ENCODE measurements at regions not wholly inside any gene's neighbourhood (a gene's known extent, or its start where the extent isn't known, plus 50 kb on each side); places are given as distances from the start of the nearest gene placed in this dataset.

DNA sequence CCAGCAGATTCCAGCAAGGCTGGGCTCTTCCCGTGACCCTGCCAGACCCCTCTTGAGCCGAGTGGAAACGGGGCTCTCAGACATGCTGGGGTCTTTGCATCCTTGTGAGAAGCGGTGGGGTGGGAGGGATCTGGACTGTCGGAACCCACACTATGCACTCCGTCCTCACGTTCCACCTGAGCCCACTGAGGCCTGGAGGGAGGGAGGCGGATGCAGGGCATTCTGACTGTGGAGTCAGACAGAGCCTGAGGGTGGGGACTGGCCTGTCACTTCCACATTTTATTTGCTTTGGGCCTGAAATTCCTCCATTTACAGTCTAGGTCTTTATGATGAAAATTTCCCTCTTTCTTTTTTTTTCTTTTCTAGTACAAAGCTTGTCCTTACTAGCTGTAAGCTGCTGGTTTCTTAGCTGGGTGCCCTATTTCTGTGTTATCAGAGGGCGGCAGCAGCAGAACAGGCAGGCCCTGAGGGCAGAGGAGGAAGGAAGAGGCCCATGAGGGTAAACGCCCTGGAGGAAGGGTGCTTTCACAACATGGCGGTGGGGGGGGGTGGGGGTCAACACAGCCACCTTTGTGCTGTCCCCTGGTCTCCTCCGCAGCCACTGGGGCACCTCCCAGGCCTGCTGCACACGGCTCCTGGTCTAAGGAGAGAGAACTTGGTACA, 373.5 kb upstream of the MYT1L start:
- DNase-seq: no peak

DNA sequence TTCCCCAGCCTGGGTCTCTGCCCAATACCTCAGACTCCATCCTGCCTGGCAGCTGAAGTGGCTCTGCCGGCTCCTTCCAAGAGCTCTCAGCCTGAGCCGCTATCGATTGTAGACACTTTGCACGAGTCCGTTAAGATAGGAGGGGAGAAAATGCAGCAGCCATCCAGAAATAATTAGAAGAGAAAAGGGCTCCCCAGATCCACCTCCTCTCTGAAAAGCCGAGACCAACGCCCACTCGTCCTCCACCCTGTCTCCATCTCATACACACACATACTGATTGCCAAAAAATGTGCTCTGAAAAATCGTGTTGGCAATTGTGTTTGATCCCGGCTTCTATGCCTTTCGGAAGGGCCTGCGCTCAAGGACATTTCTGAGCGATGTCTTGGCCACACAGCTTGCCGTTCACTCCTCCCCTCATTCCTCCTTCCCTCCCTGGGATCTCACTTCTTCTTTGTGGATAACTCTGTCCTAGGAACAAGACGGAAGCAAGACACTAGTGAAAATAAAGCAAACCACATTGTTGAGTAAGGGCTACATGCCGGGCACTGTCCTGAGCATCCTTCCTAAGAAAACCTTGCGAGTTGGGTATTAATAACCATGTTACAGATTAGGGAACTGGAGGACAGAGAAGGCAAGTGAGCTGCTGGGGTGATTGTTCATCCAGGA, 372.8 kb upstream of the MYT1L start:
- no peak for DNase-seq

DNA sequence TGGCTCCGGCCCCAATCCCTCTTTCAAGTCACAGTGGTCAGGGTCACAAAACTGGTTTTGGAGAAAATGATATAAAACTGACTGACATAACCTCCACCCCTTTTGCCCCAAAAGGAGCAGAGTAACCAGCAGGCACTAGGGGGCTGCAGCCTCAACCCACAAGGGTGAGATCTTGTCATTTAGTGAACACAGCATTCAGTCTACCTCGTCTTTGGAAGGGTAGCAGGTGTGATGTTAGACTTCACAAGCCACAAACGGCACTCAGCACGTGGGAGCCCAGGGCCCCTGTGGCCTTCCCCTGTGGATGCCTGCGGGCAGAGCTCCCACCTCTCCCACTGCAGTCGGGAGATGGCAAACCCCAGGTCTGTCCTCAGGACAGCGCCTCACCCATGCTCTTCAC, 372.1 kb upstream of the MYT1L start:
- DNase-seq: no peak

DNA sequence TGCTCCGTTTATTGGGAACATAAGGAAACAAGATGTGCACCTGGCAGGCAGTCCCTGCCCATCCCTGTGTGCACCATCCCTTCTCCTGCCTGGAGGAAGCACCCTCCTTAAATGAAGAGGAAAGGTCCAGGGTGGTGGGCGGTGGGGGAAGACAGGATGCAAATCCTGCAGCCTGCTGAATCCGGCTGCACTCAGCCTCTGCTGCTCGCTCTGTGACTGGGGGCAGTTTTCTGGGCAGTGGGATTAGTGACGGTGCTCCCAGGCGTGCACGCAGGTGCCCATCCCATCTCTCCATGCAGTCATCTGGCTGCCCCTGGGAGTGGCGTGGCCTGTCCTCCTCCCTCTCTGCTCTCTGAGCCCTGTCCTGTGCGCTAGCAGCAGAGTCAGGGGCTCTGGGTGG, 371.3 kb upstream of the MYT1L start:
- no peak for DNase-seq

DNA sequence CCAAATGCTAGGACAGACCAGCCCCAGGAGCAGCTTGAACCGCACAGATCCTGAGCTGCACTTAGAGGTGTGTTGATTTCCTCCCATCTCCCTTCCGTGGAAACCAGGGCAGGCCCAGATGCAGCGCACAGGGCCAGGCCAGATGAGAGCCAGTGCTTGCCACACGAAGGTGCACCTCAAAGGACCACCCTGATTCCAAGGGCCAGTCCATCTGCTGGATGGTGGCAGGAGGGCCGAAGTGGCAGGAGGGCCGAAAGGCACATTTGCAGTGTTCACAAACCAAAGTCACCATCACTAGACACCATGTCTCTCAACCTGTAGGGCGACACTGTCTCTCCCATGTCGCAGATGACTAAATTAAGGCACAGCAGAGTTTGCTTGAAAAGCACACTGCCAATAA, 370.7 kb upstream of the MYT1L start:
- DNase-seq: no peak

DNA sequence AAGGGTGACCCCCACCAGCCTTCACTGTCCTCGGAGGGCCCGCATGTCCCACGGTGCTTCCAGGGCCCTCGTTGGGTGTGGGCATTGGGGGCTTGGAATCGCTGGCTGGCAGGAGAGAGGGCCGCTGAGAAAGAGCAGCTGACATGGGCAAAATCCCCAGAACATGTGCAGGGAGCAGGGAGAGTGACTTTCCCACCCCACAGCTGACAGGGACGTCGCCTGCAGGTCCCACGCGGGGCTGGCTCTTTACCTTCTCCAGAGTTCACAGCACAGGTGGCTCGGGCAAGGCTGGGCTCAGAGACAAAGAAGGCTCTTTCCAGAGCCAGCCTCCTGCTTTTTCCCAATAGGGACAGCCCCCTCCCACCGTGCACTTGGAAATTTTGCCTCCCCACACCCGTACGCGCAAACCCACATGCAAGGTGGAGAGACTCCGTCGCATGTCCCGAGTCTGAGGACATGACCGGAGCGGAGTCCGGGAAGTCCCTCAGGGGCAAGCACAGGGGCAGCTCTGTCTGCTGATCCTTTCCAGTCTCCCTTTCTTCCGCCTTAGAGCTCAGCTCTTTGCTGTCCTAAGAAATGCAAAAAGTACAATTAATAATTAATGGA, 370.2 kb upstream of the MYT1L start:
- DNase-seq: no peak

DNA sequence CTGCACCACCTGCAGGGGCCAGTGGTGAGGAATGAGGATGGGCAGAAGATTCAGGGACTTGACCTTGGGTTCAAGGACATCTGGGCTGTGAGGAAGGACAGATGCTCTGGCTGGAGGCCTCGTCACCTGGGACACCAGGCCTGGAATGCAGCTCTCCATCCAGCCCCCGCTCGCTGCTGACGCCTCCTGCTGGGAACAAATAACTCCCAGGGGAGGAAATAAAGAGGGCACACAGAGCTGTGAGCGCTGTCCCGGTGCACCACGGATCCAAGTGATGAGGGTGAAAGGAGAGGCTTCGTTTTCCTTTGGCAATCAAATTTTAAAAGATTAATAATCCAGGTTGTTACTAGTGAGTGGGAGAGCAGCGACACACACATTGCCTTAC, 368.0 kb upstream of the MYT1L start:
- no peak for DNase-seq

DNA sequence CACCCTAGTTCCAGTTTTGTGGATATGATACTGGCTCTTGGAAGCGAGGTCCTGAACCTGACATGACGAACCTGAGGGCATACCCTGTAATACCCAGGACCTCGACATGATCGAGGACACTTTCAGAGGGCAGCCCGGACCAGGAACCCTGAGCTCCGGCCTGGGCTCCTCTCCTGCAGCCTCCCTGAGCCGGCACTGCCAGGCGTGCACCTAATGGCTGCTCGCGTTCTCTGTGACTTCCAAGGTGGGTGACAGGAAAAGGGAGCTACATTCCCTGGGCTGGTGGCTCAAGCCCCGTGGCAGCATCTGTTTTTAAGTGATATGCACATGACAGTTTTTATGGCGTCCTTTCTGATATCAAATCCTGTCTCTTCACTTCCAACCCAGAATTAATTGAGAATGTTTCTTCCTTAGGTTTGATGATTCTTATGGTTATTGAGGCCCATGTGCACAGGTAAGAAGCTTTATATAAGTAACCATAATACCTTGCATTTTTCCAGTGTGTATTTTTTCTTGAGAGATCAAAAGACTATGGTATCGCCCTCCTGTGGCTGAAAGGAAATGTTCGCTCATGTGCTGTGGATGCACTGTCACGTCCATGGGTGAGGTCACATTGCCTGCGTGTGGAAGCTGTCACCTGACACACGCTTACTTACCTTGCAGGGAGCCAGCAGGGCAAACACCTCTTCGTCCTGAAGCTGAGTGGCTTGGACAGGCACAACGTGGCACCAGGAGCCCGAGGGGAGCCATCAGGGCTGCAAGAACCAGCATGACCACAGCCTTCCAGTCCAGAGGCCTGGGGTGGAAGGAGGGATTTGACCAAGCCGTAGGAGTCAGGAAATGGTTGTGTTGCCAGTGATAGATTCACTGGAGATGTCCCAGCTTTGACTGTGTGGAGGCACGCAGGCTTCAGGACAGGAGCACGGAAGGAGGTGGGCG, 367.4 kb upstream of the MYT1L start:
- DNase-seq: no peak

DNA sequence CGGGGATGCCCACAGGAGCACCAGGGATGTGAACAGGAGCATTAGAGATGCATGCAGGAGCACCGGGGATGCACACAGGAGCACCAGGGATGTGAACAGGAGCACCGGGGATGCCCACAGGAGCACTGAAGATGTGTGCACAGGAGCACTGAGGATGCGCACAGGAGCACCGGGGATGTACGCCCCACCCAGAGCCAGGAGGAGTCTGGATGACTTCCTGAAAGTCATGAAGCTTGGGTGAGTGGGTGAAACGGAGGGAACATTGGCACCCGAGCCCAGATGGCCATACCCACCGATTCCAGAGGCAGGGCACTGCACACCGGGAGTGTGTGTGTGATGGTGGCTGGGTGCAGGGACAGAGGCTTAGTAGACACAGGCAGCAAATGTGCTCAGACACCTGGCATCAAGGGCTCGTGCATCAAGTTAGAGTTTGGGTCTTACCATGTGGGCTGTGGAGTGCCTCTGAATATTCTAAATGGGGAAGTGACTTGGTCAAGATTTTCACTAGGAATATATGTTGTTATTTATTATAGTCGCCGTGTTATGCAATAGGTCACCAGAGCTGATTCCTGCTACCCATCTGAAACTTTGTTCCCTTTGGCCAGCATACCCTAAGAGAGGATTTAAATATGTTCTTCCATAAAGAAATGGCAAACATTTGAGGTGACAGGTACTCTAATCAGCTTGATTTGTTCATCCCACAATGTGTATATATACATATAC, 365.8 kb upstream of the MYT1L start:
- no peak for DNase-seq

DNA sequence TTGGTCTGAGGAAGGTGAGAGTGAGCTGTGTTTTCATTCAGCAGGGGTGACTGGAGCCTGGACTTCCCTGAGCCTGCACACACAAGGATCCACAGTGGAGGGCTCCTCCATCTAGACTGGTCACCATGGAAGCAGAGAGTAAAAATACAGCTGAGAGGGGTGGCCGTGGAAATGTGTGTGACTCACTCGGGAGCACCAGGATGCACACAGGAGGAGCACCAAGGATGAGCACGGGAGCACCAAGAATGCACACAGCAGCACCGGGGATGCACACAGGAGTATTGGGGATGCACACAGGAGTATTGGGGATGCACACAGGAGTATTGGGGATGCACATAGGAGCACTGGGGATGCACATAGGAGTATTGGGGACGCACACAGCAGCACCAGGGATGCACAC, 365.2 kb upstream of the MYT1L start:
- no peak for DNase-seq

DNA sequence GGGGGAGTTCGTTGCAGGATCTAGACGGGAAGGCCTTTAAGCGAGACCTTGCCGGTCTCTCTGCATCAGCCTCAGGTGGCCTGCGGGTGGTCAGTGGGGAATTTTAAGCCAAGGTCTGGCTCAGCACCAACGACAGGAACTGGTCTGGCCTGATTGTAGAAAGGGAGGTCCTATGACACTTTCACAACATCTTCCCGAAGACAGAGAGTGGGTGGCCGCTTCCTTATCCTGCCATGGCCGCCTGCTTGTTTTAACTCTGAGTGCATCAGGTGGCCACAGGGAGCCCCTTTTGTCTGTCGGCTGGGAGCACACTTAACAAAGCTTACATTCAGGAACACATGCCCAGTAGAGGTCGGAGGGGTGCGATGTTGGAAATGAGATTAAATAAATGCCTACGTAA, 363.7 kb upstream of the MYT1L start:
- no peak for DNase-seq

DNA sequence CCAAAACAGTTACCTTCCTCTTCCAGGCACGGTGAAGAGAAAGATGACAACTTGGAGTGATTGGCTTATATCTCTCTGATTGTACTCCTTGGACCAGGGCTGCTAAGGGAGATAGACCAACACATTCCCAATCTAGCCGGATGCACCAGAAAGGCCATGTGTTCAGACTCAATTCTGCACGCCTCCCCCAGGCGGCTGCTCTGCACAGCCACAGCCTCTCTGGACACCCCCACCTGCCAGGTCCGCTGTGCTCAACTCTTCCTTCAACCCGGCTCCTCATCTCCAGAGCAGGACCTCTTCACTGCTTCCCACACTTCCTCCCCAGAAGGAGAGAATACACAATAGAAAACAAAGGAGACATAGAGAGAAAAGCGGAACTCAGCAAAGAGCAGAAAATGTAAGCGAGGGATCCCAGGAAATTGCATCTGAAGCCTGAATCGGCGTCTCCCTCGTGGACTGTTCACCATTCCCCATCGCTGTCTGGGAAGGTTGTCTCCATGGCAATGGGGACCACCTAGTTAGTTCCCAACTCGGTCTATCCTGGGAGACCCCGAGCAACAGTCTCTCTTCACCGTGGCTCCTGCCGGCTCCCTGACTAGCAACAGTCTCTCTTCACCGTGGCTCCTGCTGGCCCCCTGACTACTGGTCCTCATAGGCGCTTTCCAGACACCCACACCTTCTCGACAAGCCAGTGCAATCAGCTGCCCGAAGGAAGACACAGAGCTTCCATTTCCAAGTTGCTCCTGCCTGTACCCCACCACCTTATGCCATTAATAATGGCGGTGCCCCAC, 361.7 kb upstream of the MYT1L start:
- no peak for DNase-seq

DNA sequence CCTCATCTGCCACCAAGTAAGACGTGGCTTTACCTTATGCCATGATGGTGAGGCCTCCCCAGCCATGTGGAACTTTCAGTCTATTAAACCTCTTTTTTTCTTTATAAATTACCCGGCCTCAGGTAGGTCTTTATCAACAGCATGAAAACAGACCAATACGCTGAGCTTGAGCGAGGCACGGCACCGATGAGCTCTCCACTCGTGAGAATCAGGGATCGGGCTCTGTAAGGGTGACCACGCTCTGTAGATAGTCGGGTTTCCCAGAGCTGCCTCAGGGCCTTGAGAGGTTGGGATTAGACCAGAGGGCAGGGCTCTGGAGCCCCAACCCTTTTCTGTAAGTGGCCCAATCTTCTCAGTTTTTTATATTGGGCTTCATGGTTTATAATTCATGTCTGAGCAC, 360.3 kb upstream of the MYT1L start:
- DNase-seq: no peak

DNA sequence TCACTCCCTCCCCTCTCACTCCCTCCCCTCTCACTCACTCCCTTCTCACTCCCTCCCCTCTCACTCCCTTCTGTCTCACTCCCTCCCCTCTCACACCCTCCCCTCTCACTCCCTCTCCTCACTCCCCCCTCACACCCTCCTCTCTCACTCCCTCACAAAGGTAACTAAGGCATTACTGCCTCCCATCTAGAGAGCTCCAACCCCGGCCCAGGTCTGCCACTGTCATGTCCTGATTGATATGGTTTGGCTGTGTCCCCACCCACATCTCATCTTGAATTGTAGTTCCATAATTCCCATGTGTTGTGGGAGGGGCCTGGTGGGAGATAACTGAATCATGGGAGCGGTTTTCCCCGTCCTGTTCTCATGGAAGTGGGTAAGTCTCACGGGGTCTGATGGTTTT, 359.9 kb upstream of the MYT1L start:
- DNase-seq: no peak

DNA sequence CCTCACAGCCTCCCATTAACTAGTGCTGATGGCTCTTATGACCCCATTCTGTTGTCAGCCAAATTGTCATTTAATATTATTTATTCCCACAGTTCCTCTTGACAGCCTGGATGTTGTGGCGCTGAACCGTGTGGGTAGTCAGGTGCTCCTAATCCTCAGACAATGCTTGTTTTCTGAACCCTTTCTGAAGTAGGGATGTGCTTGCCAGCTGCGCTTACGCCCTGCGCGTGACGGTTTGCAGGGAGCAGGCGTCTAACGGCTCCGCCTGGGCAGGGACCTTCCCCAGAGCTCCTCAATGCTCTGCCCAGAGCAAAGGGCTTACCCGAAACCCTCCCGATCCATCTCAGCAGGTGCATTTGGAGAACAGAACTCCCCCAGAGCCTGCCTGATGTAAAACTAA, 358.2 kb upstream of the MYT1L start:
- no peak for DNase-seq

DNA sequence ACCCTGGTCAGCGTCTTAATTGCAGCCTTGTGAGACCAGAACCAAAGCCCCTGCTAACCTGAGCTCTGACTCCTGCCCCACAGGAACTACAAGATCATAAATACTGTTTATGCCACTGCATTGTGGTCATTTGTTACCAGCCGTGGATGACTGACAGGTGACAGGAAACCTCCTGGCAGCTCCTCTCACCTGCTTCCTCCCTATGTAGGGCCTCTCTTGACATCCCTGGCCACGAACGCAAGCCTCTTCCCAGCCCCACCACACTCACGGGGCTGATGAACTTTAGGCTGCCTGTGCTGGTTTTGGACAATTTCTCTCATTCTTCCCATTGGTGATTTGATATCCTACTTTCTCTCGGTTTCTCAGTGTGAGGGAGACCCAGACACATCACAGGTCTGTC, 357.2 kb upstream of the MYT1L start:
- no peak for DNase-seq

DNA sequence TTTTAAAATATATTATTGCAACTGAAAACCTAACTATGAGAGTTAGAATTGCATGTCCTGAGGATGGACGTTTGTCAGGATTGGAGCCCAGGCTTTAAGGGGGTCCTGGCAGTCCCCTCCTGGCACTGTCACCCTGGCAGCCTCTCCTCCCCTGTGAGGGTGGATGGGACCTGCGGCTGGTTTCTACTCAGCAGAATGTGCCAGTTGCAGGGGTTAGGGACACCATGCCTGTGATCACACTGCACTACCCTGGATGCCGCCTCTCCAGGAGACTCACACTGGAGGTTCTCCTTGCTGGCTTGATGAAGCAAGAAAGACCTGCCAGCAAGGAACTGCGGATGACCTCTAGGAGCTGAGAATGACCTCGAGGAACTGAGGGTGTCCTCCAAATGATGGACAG, 356.7 kb upstream of the MYT1L start:
- no peak for DNase-seq

DNA sequence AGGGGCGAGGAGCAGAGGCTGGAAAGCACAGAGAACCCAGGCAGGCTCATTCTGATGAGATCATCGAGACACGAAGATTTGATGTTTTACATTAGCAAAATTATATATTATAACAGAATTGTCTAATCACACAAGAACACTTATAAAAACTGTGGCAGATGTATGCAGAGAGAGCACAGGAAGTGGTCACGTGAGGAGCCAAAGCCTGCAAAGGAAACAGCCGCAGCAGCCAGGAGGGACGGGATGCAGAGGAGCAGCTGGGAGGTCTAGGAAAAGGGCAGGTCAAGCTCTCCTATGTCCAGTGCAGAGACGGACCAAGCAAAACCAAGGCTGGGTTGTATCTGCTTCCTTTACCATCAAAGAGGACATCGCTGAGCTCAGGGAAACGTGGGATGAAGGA, 355.1 kb upstream of the MYT1L start:
- DNase-seq: no peak

DNA sequence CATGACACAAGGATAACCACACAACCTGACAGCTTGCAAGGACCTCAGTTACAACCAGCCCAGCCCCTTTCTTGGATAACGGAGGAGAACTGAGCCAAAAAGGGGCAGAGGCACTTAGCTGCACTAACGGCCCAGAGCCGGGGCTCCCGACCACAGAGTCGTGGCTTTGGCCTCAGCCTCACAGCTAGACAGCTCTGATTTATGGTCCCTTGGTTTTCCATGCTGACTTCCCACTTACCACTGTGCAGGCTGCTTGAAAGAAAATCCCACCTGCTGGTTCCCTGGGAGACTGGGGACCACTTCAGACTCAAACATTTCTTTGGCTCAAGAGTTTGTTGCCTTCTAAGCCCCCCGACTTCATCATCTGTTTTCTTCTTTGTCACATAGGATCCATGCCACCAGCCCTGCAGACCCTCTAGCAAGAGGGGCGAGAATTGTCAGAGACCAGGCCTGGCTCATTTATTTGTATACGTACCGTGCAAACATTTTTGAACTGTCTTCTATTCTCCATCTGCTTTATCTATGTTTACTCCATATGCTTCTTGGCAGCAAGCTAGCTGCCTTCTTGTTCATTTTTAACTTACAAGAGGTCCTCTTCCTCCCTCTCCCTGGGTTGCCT, 352.6 kb upstream of the MYT1L start:
- no peak for DNase-seq

DNA sequence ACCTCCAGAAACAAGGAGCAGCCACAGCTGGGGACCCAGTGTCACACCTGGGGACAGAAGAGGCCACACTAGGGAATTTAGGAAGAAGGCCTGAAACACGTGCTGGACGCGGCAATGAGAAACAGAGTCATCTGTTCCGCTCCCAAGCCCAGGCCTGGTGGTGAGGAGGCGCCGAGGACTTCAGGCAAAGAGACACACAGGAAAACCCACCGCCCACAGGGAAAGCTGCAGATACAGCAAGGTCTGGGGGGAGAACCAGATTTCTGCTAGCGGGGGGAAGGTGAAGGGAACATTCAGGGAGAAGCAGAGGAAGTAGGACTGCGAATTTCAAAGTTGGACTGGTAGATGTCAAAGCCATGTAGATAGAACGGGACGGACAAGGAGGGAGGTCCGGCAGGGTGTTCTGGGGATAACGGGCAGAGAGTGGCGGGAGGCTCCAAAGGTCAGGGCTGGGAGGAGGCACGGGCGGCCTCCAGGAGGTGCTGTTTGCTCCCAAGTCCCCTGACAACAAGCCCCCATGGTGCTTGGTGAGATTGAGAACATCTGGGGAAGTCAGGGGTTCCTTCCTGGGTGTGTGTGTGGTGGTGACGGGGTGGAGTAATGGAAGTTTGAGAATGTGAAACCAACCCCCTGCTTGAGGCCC, 351.7 kb upstream of the MYT1L start:
- DNase-seq: no peak

DNA sequence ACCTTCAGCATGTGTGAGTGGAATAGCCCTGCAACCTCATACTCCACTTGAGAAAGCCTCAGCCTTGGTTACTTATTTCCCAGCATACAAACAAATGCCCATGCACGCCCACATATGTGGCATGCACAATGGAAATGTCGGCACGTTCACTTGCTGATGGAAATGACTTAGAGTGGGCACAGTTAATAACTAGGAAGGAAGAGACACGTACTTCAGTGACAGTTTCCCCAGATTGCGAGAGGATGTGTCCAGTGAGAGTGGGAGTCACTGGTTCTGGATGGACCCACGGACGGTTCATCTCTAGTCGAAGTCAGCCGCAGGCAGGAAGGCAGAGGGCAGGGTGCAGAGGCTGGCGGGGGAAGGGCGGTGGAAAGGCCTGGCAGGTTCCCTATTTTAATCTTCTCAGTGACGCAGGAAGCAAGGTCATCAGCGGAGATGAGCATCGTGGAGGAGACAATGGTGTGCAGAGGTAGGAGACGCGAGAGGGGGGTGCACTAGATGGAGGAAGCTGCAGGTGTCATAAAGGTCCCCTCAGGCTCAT, 350.7 kb upstream of the MYT1L start:
- DNase-seq: no peak
